GM19463 (cell line): ENCODE measurements at regions not wholly inside any gene's neighbourhood (a gene's known extent, or its start where the extent isn't known, plus 50 kb on each side); places are given as distances from the start of the nearest gene placed in this dataset.
"Not testable (repeated sequence)": the region's sequence is repeated elsewhere in the genome, so short reads cannot be mapped to it uniquely, and the experiment has no call there.

Source experiments
- ATAC-seq: cut with Tn5 transposase; IDR thresholded peaks from one replicate; pipeline ENCODE4 v1.9.1; 2021; ENCODE audit warnings: mild to moderate bottlenecking, moderate library complexity; ENCODE audit not compliant: unreplicated experiment

- no peak for ATAC-seq
These were observed 443.1 kb downstream of the SOX9 start for GRCh38 chr17:72563952-72564351.

- ATAC-seq = no peak
These were observed 444.2 kb downstream of the SOX9 start for GRCh38 chr17:72565006-72565405.

- no peak for ATAC-seq
These were observed 444.9 kb downstream of the SOX9 start for GRCh38 chr17:72565758-72566157.

GRCh38 chr17:72566671-72567484, 446.1 kb downstream of the SOX9 start:
- no peak for ATAC-seq

- ATAC-seq = no peak
These were observed 447.0 kb downstream of the SOX9 start for GRCh38 chr17:72567774-72568173.

- ATAC-seq = no peak
These were observed 448.5 kb downstream of the SOX9 start for GRCh38 chr17:72569148-72569946.

- ATAC-seq = no peak
These were observed 451.1 kb downstream of the SOX9 start for GRCh38 chr17:72571813-72572396.

GRCh38 chr17:72572604-72573491, 452.0 kb downstream of the SOX9 start:
- ATAC-seq = no peak

GRCh38 chr17:72573492-72573801, 452.6 kb downstream of the SOX9 start:
- ATAC-seq = not testable (repeated sequence)

GRCh38 chr17:72574675-72575510, 454.1 kb downstream of the SOX9 start:
- ATAC-seq = no peak

GRCh38 chr17:72575542-72576233, 454.9 kb downstream of the SOX9 start:
- ATAC-seq = no peak

- ATAC-seq = no peak
These were observed 455.5 kb downstream of the SOX9 start for GRCh38 chr17:72576289-72576759.

GRCh38 chr17:72578817-72579470, 458.1 kb downstream of the SOX9 start:
- no peak for ATAC-seq

- no peak for ATAC-seq
These were observed 459.1 kb downstream of the SOX9 start for GRCh38 chr17:72579990-72580320.

GRCh38 chr17:72580321-72581127, 459.7 kb downstream of the SOX9 start:
- ATAC-seq = no peak

GRCh38 chr17:72587156-72587555, 466.3 kb downstream of the SOX9 start:
- no peak for ATAC-seq

GRCh38 chr17:72587773-72588511, 467.1 kb downstream of the SOX9 start:
- no peak for ATAC-seq
